SK-N-SH treated with all-trans-retinoic acid at 6 μM for 48 hours (cell line): ENCODE measurements at regions not wholly inside any gene's neighbourhood (a gene's known extent, or its start where the extent isn't known, plus 50 kb on each side); places are given as distances from the start of the nearest gene placed in this dataset.
"Not testable (repeated sequence)": the region's sequence is repeated elsewhere in the genome, so short reads cannot be mapped to it uniquely, and the experiment has no call there.

ENCODE experiments used
- ATAC-seq: fragments of 200-7000 bp; cut with Tn5 transposase; 3 replicates; pipeline ENCODE4 v1.9.1; 2020; ENCODE audit warnings: mild to moderate bottlenecking, moderate library complexity
- ARNTL ChIP-seq: fragments of 450-650 bp; formaldehyde crosslinking; IDR thresholded peaks from 2 replicates; pipeline ENCODE4 v1.5.0; 2020; ENCODE audit warnings: low read depth, mild to moderate bottlenecking, moderate library complexity, borderline replicate concordance
- BACH2 ChIP-seq: fragments of 250-450 bp; sonication (Bioruptor Pico); IDR thresholded peaks from 2 replicates; pipeline ENCODE4 v1.9.0; 2021; ENCODE audit warnings: mild to moderate bottlenecking, borderline replicate concordance
- CREB5 ChIP-seq: fragments of 250-450 bp; sonication (Bioruptor Pico); IDR thresholded peaks from 2 replicates; pipeline ENCODE4 v1.5.1; 2020; ENCODE audit warnings: low read depth, mild to moderate bottlenecking, moderate library complexity
- CSDC2 ChIP-seq: fragments of 250-450 bp; sonication (Bioruptor Pico); IDR thresholded peaks from 2 replicates; pipeline ENCODE4 v1.5.0; 2020; ENCODE audit warnings: mild to moderate bottlenecking, moderate library complexity
- CSRNP3 ChIP-seq: fragments of 250-450 bp; sonication (Bioruptor Pico); IDR thresholded peaks from 2 replicates; pipeline ENCODE4 v1.5.1; 2021; ENCODE audit warnings: mild to moderate bottlenecking, moderate library complexity
- ESRRG ChIP-seq: fragments of 250-450 bp; sonication (Bioruptor Pico); IDR thresholded peaks from 2 replicates; pipeline ENCODE4 v1.6.1; 2021; ENCODE audit warnings: mild to moderate bottlenecking
- ISL1 ChIP-seq: fragments of 250-450 bp; sonication (Bioruptor Pico); IDR thresholded peaks from 2 replicates; pipeline ENCODE4 v2.1.2; 2022; ENCODE audit warnings: mild to moderate bottlenecking, moderate library complexity
- OSR1 ChIP-seq: fragments of 250-450 bp; sonication (Bioruptor Pico); IDR thresholded peaks from 2 replicates; pipeline ENCODE4 v1.8.0; 2022; ENCODE audit warnings: moderate library complexity, mild to moderate bottlenecking, inconsistent platforms
- POU6F1 ChIP-seq: fragments of 250-450 bp; sonication (Bioruptor Pico); IDR thresholded peaks from 2 replicates; pipeline ENCODE4 v1.8.0; 2021; ENCODE audit warnings: low read depth, mild to moderate bottlenecking, moderate library complexity, borderline replicate concordance
- PPARA ChIP-seq: fragments of 250-450 bp; sonication (Bioruptor Pico); IDR thresholded peaks from 2 replicates; pipeline ENCODE4 v1.5.0; 2020; ENCODE audit warnings: mild to moderate bottlenecking, borderline replicate concordance
- SNAI2 ChIP-seq: fragments of 250-450 bp; sonication (Bioruptor Pico); IDR thresholded peaks from 2 replicates; pipeline ENCODE4 v1.5.0; 2020; ENCODE audit warnings: mild to moderate bottlenecking, moderate library complexity
- TCF4 ChIP-seq: fragments of 250-450 bp; sonication (Bioruptor Pico); IDR thresholded peaks from 2 replicates; pipeline ENCODE4 v1.8.0; 2021; ENCODE audit warnings: mild to moderate bottlenecking, moderate library complexity, borderline replicate concordance
- TOX ChIP-seq: fragments of 250-450 bp; sonication (Bioruptor Pico); IDR thresholded peaks from 2 replicates; pipeline ENCODE4 v1.8.0; 2021; ENCODE audit warnings: mild to moderate bottlenecking, moderate library complexity, borderline replicate concordance
- TSHZ2 ChIP-seq: fragments of 250-450 bp; sonication (Bioruptor Pico); IDR thresholded peaks from 2 replicates; pipeline ENCODE4 v1.5.0; 2020; ENCODE audit warnings: mild to moderate bottlenecking, moderate library complexity
- ZC3H10 ChIP-seq: fragments of 250-450 bp; sonication (Bioruptor Pico); IDR thresholded peaks from 2 replicates; pipeline ENCODE4 v1.5.1; 2021; ENCODE audit warnings: mild to moderate bottlenecking, moderate library complexity
- ZFP3 ChIP-seq: fragments of 250-450 bp; sonication (Bioruptor Pico); IDR thresholded peaks from 2 replicates; pipeline ENCODE4 v1.5.0; 2020; ENCODE audit warnings: mild to moderate bottlenecking, moderate library complexity
- ZNF565 ChIP-seq: fragments of 450-650 bp; formaldehyde crosslinking; conservative IDR thresholded peaks from 2 replicates; pipeline ENCODE4 v1.5.0; 2020; ENCODE audit warnings: low read depth, mild to moderate bottlenecking, moderate library complexity
- ZNF70 ChIP-seq: fragments of 450-650 bp; formaldehyde crosslinking; IDR thresholded peaks from 2 replicates; pipeline ENCODE4 v1.5.0; 2020; ENCODE audit warnings: mild to moderate bottlenecking, moderate library complexity
- ZNF8 ChIP-seq: fragments of 450-650 bp; formaldehyde crosslinking; IDR thresholded peaks from 2 replicates; pipeline ENCODE4 v1.5.0; 2020; ENCODE audit warnings: mild to moderate bottlenecking, moderate library complexity

GRCh38 chr4:133314991-133315390 is 165.9 kb downstream of the PCDH10 start:
- no peak for ATAC-seq
- no peak for TF ChIP-seq OSR1
- TF ChIP-seq BACH2 (CRISPR knock-in tag): no peak
- TF ChIP-seq, all 23 proteins: peak for 0

- ATAC-seq: no peak
- no peak for TF ChIP-seq ZNF8 (CRISPR knock-in tag)
- TF ChIP-seq ZFP3 (CRISPR knock-in tag): no peak
- no peak for TF ChIP-seq ZNF70
- TF ChIP-seq ARNTL (CRISPR knock-in tag): no peak
- TF ChIP-seq CREB5 (CRISPR knock-in tag): no peak
- no peak for TF ChIP-seq ZC3H10 (CRISPR knock-in tag)
- TF ChIP-seq PPARA (CRISPR knock-in tag): no peak
- no peak for TF ChIP-seq TSHZ2 (CRISPR knock-in tag)
- TF ChIP-seq ESRRG: no peak
- no peak for TF ChIP-seq TOX
- TF ChIP-seq BACH2 (CRISPR knock-in tag): no peak
Measured at GRCh38 chr4:133287396-133287795, 138.3 kb downstream of the PCDH10 start.

- ATAC-seq: no peak
- no peak for TF ChIP-seq OSR1
Measured at GRCh38 chr4:133278591-133278990, 129.5 kb downstream of the PCDH10 start.

- not testable (repeated sequence) for ATAC-seq
Measured at GRCh38 chr4:133277940-133278339, 128.8 kb downstream of the PCDH10 start.

- ATAC-seq: no peak
- TF ChIP-seq ISL1 (CRISPR knock-in tag) (no peak), ZNF8 (CRISPR knock-in tag) (no peak), POU6F1 (CRISPR knock-in tag) (no peak), ESRRG (no peak), CREB5 (CRISPR knock-in tag) (no peak), ZFP3 (CRISPR knock-in tag) (no peak), CSDC2 (CRISPR knock-in tag) (no peak), TCF4 (no peak), TOX (no peak), ARNTL (CRISPR knock-in tag) (no peak)
Measured at GRCh38 chr4:133275246-133275645, 126.2 kb downstream of the PCDH10 start.

GRCh38 chr4:133273401-133273800 is 124.3 kb downstream of the PCDH10 start:
- TF ChIP-seq ZNF8 (CRISPR knock-in tag): no peak
- TF ChIP-seq TOX: no peak
- no peak for TF ChIP-seq BACH2 (CRISPR knock-in tag)
- ATAC-seq: no peak

- no peak for ATAC-seq
- TF ChIP-seq CSRNP3 (CRISPR knock-in tag) (no peak), SNAI2 (no peak), ISL1 (CRISPR knock-in tag) (no peak), POU6F1 (CRISPR knock-in tag) (no peak), TOX (no peak), ZNF565 (CRISPR knock-in tag) (no peak), ESRRG (no peak)
Measured at GRCh38 chr4:133270021-133270570, 121.0 kb downstream of the PCDH10 start.
